ENCODE measurements at regions not wholly inside any gene's neighbourhood (a gene's known extent, or its start where the extent isn't known, plus 50 kb on each side); places are given as distances from the start of the nearest gene placed in this dataset.

- no peak for TF ChIP-seq CTCF (IDR thresholded peaks at IDR 0.05)
- TF ChIP-seq REST (IDR thresholded peaks at IDR 0.05; ENCODE audit: insufficient read depth in 1 of 2, low read depth in 2 of 2, low read length in 1 of 2): no peak
- TF ChIP-seq POLR2AphosphoS5 (IDR thresholded peaks at IDR 0.05; ENCODE audit: low read depth, low read length): no peak
- TF ChIP-seq TCF7L2 (IDR thresholded peaks at IDR 0.05; ENCODE audit: low read depth, low read length): no peak
- TF ChIP-seq SIN3A (IDR thresholded peaks at IDR 0.05; ENCODE audit: borderline replicate concordance, insufficient read depth, low read depth, low read length): no peak
- POLR2A ChIA-PET: no interaction called here
- intact Hi-C loops (cut with micrococcal nuclease; ENCODE audit: unreplicated experiment) (no loop called here), in situ Hi-C loops (cut with HindIII; ENCODE audit: low pct_unique_long_range_greater_than_20kb, low sequenced_read_pairs) (no loop called here)
- CTCF ChIA-PET: no interaction called here
- DNase-seq (ENCODE audit: low read depth, low spot score) (no peak), ATAC-seq (no peak)
- BruUV-seq (replicated peaks): no TSS peak
- no peaks in the 10 kb centered on the region for H3K36me3 ChIP-seq (ENCODE audit: control insufficient read depth, insufficient read depth, low read length)
- no peak overlapping the region for H3K27ac ChIP-seq (ENCODE audit: low read length)
- no peak overlapping the region for H3K4me3 ChIP-seq (ENCODE audit: low read depth in 2 of 2, low read length in 2 of 2)
- 0 out of 2 replicates have a peak, but pooled peaks cover 2% of the 10 kb centered on the region for H3K27me3 ChIP-seq (ENCODE audit: control insufficient read depth, insufficient read depth, low read length)
- H3K4me1 ChIP-seq (ENCODE audit: control insufficient read depth, insufficient read depth, low read length): no peaks in the 10 kb centered on the region
- no peaks in the 10 kb centered on the region; the same call in 1 of the 2 replicates for H3K9me3 ChIP-seq (ENCODE audit: control insufficient read depth, insufficient read depth, low read depth, low read length)
Measured at GRCh38 chr16:9345046-9345445, 253.6 kb downstream of the HAPSTR1 start.

GRCh38 chr16:9345880-9346279, 254.4 kb downstream of the HAPSTR1 start:
- no peak overlapping the region for H3K27ac ChIP-seq (ENCODE audit: low read length)
- POLR2A ChIA-PET: no interaction called here

More at GRCh38 chr16:9345880-9346279, 254.4 kb downstream of the HAPSTR1 start:
- no peak for TF ChIP-seq SIN3A (IDR thresholded peaks at IDR 0.05; ENCODE audit: borderline replicate concordance, insufficient read depth, low read depth, low read length)
- no peak for TF ChIP-seq TCF7L2 (IDR thresholded peaks at IDR 0.05; ENCODE audit: low read depth, low read length)
- TF ChIP-seq REST (IDR thresholded peaks at IDR 0.05; ENCODE audit: insufficient read depth in 1 of 2, low read depth in 2 of 2, low read length in 1 of 2): no peak
- no peak for TF ChIP-seq POLR2AphosphoS5 (IDR thresholded peaks at IDR 0.05; ENCODE audit: low read depth, low read length)
- TF ChIP-seq CTCF (IDR thresholded peaks at IDR 0.05): no peak
- CTCF ChIA-PET: no interaction called here
- Histone ChIP-seq H3K4me1 (ENCODE audit: control insufficient read depth, insufficient read depth, low read length) (no peaks in the 10 kb centered on the region), H3K4me3 (ENCODE audit: low read depth in 2 of 2, low read length in 2 of 2) (no peak overlapping the region), H3K27me3 (ENCODE audit: control insufficient read depth, insufficient read depth, low read length) (0 out of 2 replicates have a peak, but pooled peaks cover 2% of the 10 kb centered on the region), H3K9me3 (ENCODE audit: control insufficient read depth, insufficient read depth, low read depth, low read length) (no peaks in the 10 kb centered on the region; the same call in 1 of the 2 replicates), H3K36me3 (ENCODE audit: control insufficient read depth, insufficient read depth, low read length) (no peaks in the 10 kb centered on the region)
- in situ Hi-C loops (cut with HindIII; ENCODE audit: low pct_unique_long_range_greater_than_20kb, low sequenced_read_pairs) (no loop called here), intact Hi-C loops (cut with micrococcal nuclease; ENCODE audit: unreplicated experiment) (no loop called here)
- no TSS peak for BruUV-seq (replicated peaks)
- DNase-seq (ENCODE audit: low read depth, low spot score) (no peak), ATAC-seq (no peak)
